ENCODE measurements at regions not wholly inside any gene's neighbourhood (a gene's known extent, or its start where the extent isn't known, plus 50 kb on each side); places are given as distances from the start of the nearest gene placed in this dataset.

GRCh38 chr10:3568983-3569382 lies 216.0 kb downstream of the KLF6 start:
- no peak for TF ChIP-seq POLR2A (IDR thresholded peaks at IDR 0.05)
- no peak for TF ChIP-seq CTCF (IDR thresholded peaks at IDR 0.05)
